ENCODE measurements at regions not wholly inside any gene's neighbourhood (a gene's known extent, or its start where the extent isn't known, plus 50 kb on each side); places are given as distances from the start of the nearest gene placed in this dataset.
A peak's percentile ranks its signal among the peaks of the same experiment; 100 is the strongest.

DNA sequence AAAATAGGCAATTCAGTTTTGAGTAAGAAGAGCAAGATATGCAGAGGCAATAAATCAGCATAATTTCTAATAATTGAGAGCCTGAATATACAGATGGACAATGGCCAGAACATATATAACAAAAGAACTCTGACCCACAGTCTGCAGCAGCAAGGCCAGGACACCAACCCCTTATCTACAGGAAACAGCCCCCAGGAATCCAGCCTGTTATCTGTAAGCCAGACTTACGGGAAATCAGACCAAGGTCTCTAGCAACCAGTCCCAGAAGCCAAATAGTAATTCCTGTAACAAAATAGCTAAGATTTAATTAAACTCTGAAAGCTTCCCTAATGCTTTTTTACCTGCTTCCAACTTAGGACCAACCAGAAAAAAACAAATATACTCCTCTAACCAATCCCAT lies 434.5 kb upstream of the GYPC start:
- Histone ChIP-seq H3K4me3 (ENCODE audit: low read depth, low read length) (no peak overlapping the region), H3K4me1 (no peaks in the 10 kb centered on the region), H3K36me3 (no peaks in the 10 kb centered on the region), H3K27me3 (no peaks in the 10 kb centered on the region), H3K9me3 (no peaks in the 10 kb centered on the region)
- no peak for TF ChIP-seq CTCF (IDR thresholded peaks at IDR 0.05; ENCODE audit: low read depth, low read length)
- DNase-seq, result no peak

- DNase-seq, result no peak
- Histone ChIP-seq H3K27me3 (no peaks in the 10 kb centered on the region), H3K4me1 (no peaks in the 10 kb centered on the region), H3K36me3 (no peaks in the 10 kb centered on the region), H3K9me3 (no peaks in the 10 kb centered on the region), H3K4me3 (ENCODE audit: low read depth, low read length) (no peak overlapping the region)
- TF ChIP-seq CTCF (IDR thresholded peaks at IDR 0.05; ENCODE audit: low read depth, low read length), result no peak
Observed at GRCh38 chr2:126222278-126222677, 433.7 kb upstream of the GYPC start.

- no peaks in the 10 kb centered on the region for H3K36me3 ChIP-seq
- DNase-seq, result no peak
- no peaks in the 10 kb centered on the region for H3K27me3 ChIP-seq
- no peak for TF ChIP-seq CTCF (IDR thresholded peaks at IDR 0.05; ENCODE audit: low read depth, low read length)
- H3K4me1 ChIP-seq, result no peaks in the 10 kb centered on the region
- no peaks in the 10 kb centered on the region for H3K9me3 ChIP-seq
- no peak overlapping the region for H3K4me3 ChIP-seq (ENCODE audit: low read depth, low read length)
Observed at GRCh38 chr2:126224776-126225175, 431.2 kb upstream of the GYPC start.

- no peak for DNase-seq
- peak; percentile 7; the same call in 1 of the 2 replicates for TF ChIP-seq CTCF (IDR thresholded peaks at IDR 0.05; ENCODE audit: low read depth, low read length)
Observed at GRCh38 chr2:126227250-126227649, 428.7 kb upstream of the GYPC start.

GRCh38 chr2:126228531-126228930 lies 427.4 kb upstream of the GYPC start:
- Histone ChIP-seq H3K27me3 (no peaks in the 10 kb centered on the region), H3K36me3 (no peaks in the 10 kb centered on the region), H3K4me1 (no peaks in the 10 kb centered on the region), H3K9me3 (no peaks in the 10 kb centered on the region), H3K4me3 (ENCODE audit: low read depth, low read length) (no peak overlapping the region)
- no peak for DNase-seq
- no peak for TF ChIP-seq CTCF (IDR thresholded peaks at IDR 0.05; ENCODE audit: low read depth, low read length)

More at GRCh38 chr2:126227250-126227649, 428.7 kb upstream of the GYPC start:
- Histone ChIP-seq H3K9me3 (no peaks in the 10 kb centered on the region), H3K27me3 (no peaks in the 10 kb centered on the region), H3K4me3 (ENCODE audit: low read depth, low read length) (no peak overlapping the region), H3K4me1 (no peaks in the 10 kb centered on the region), H3K36me3 (no peaks in the 10 kb centered on the region)

- TF ChIP-seq CTCF (IDR thresholded peaks at IDR 0.05; ENCODE audit: low read depth, low read length), result no peak
- Histone ChIP-seq H3K27me3 (no peaks in the 10 kb centered on the region), H3K9me3 (no peaks in the 10 kb centered on the region), H3K4me1 (no peaks in the 10 kb centered on the region), H3K4me3 (ENCODE audit: low read depth, low read length) (no peak overlapping the region), H3K36me3 (no peaks in the 10 kb centered on the region)
- DNase-seq, result no peak
Observed at GRCh38 chr2:126238251-126238650, 417.7 kb upstream of the GYPC start.
